Stomach (tissue), 8 donors: ENCODE measurements at regions not wholly inside any gene's neighbourhood (a gene's known extent, or its start where the extent isn't known, plus 50 kb on each side); places are given as distances from the start of the nearest gene placed in this dataset.

Experiments
- DNase-seq, 2 donors: peaks; one replicate each; pipeline versions ENCODE4 v3.0.0 to v3.0.0-alpha.2; 2013 to 2019
- H3K27ac ChIP-seq, 5 donors: fragments of 200-600 bp in 4 of 5; sonication (generic) in 4 of 5; one replicate each; pipeline ENCODE4 v1.5.1; 2013 to 2019; ENCODE audit warnings: mild to moderate bottlenecking in 1 of 5, moderate library complexity in 1 of 5
- H3K27me3 ChIP-seq, 3 donors: fragments of 200-600 bp; sonication (generic); one replicate each; pipeline ENCODE4 v1.5.1; 2017 to 2019; ENCODE audit warnings: mixed run types in 1 of 3
- H3K36me3 ChIP-seq, 4 donors: fragments of 200-600 bp; sonication (generic); 1 replicate in 3 of 4; 2 replicates in 1 of 4; pipeline ENCODE4 v1.5.1; 2016 to 2019
- H3K4me1 ChIP-seq, 4 donors: fragments of 200-600 bp; sonication (generic); one replicate each; pipeline ENCODE4 v1.5.1; 2016 to 2019
- H3K4me3 ChIP-seq, 4 donors: fragments of 200-600 bp; sonication (generic) in 3 of 4; one replicate each; pipeline ENCODE4 v1.5.1; 2016 to 2019; ENCODE audit warnings: mild to moderate bottlenecking in 1 of 4
- H3K9me3 ChIP-seq, 4 donors: fragments of 200-600 bp; sonication (generic); one replicate each; pipeline ENCODE4 v1.5.1; 2016 to 2019
- CTCF ChIP-seq, 7 experiments: fragments of 450-650 bp in 4 of 7; fragments of 200-600 bp in 3 of 7; sonication (generic) in 3 of 7; IDR thresholded peaks; one replicate each; pipeline ENCODE4 v1.5.1; 2016 to 2019; ENCODE audit warnings: antibody characterized with exemption in 7 of 7, control low read depth in 2 of 7, mild to moderate bottlenecking in 1 of 7
- EP300 ChIP-seq: sonication (generic); formaldehyde crosslinking; IDR thresholded peaks from one replicate; pipeline ENCODE4 v1.6.1; 2017; ENCODE audit warnings: antibody characterized with exemption
- POLR2A ChIP-seq, 4 donors: fragments of 450-650 bp; IDR thresholded peaks; one replicate each; pipeline ENCODE4 v1.6.1; 2016; ENCODE audit warnings: antibody characterized with exemption in 4 of 4, control low read depth in 2 of 4, mild to moderate bottlenecking in 1 of 4, moderate library complexity in 1 of 4
- POLR2AphosphoS5 ChIP-seq, 3 donors: sonication (generic); formaldehyde crosslinking; IDR thresholded peaks; one replicate each; pipeline ENCODE4 v1.6.1; 2016; ENCODE audit warnings: antibody characterized with exemption in 3 of 3
- WGBS, 5 donors: extraction: QIAGEN DNeasy Blood & Tissue Kit in 3 of 5; methylation state at CpG; one replicate each; pipeline versions ENCODE4 v1.1.5 to v1.1.7; 2013 to 2018; 5-methylcytosine and 5-hydroxymethylcytosine counted together
- intact Hi-C: fragments of 100-400 bp; cut with DNase I; formaldehyde crosslinking; loops from one replicate; pipeline ENCODE4 v1.15.1; 2023; ENCODE audit warnings: low total_unique reads
- donor health status: healthy with polysubstance abuse.
- donor health status: Bipolar disorder and iron deficiency.
- donor health status: healthy.

- Histone ChIP-seq H3K4me1 (no peaks in the 10 kb centered on the region), H3K27ac (peak overlapping the region in 2 of 5 donors; percentile 11 to 42), H3K36me3 (no peaks in the 10 kb centered on the region), H3K9me3 (no peaks in the 10 kb centered on the region), H3K27me3 (no peaks in the 10 kb centered on the region), H3K4me3 (no peak overlapping the region)
- intact Hi-C loops: no loop called here
- TF ChIP-seq POLR2AphosphoS5 (IDR thresholded peaks at IDR 0.05) (no peak), CTCF (IDR thresholded peaks at IDR 0.05) (no peak), POLR2A (IDR thresholded peaks at IDR 0.05) (no peak), EP300 (no peak)
- WGBS, 5 donors: 74 to 88% (median 80%) methylated on average over 2 of the region's 2 CpGs
- DNase-seq: no peak
These were observed 166.7 kb upstream of the ZEB2 start for GRCh38 chr2:144686518-144687215.

GRCh38 chr2:144683966-144684365 lies 164.0 kb upstream of the ZEB2 start:
- intact Hi-C loops: no loop called here

GRCh38 chr2:144683107-144683753 lies 163.3 kb upstream of the ZEB2 start:
- TF ChIP-seq EP300: no peak
- TF ChIP-seq POLR2A (IDR thresholded peaks at IDR 0.05): no peak
- TF ChIP-seq CTCF (IDR thresholded peaks at IDR 0.05): no peak
- TF ChIP-seq POLR2AphosphoS5 (IDR thresholded peaks at IDR 0.05): no peak
- intact Hi-C loops: no loop called here
- WGBS, 5 donors: 66 to 76% (median 74%) methylated on average over 6 of the region's 6 CpGs
- no peaks in the 10 kb centered on the region for H3K36me3 ChIP-seq
- no peaks in the 10 kb centered on the region for H3K9me3 ChIP-seq
- DNase-seq: no peak
- no peaks in the 10 kb centered on the region for H3K27me3 ChIP-seq
- H3K4me1 ChIP-seq: no peaks in the 10 kb centered on the region
- no peak overlapping the region for H3K27ac ChIP-seq
- no peak overlapping the region for H3K4me3 ChIP-seq

More at GRCh38 chr2:144683966-144684365, 164.0 kb upstream of the ZEB2 start:
- Histone ChIP-seq H3K9me3 (no peaks in the 10 kb centered on the region), H3K27me3 (no peaks in the 10 kb centered on the region), H3K4me1 (no peaks in the 10 kb centered on the region), H3K36me3 (no peaks in the 10 kb centered on the region), H3K4me3 (no peak overlapping the region), H3K27ac (no peak overlapping the region)
- TF ChIP-seq POLR2A (IDR thresholded peaks at IDR 0.05): no peak
- no peak for TF ChIP-seq CTCF (IDR thresholded peaks at IDR 0.05)
- no peak for TF ChIP-seq EP300
- no peak for TF ChIP-seq POLR2AphosphoS5 (IDR thresholded peaks at IDR 0.05)
- DNase-seq: no peak
- WGBS, 5 donors: 74 to 86% (median 83%) methylated on average over 3 of the region's 3 CpGs

- WGBS, 5 donors: 67 to 77% (median 70%) methylated on average over 4 of the region's 4 CpGs
- TF ChIP-seq POLR2A (IDR thresholded peaks at IDR 0.05) (no peak), CTCF (IDR thresholded peaks at IDR 0.05) (no peak), EP300 (no peak), POLR2AphosphoS5 (IDR thresholded peaks at IDR 0.05) (no peak)
- DNase-seq: no peak
- Histone ChIP-seq H3K36me3 (no peaks in the 10 kb centered on the region), H3K27ac (no peak overlapping the region), H3K4me1 (no peaks in the 10 kb centered on the region), H3K4me3 (no peak overlapping the region), H3K27me3 (no peaks in the 10 kb centered on the region), H3K9me3 (no peaks in the 10 kb centered on the region)
- intact Hi-C loops: no loop called here
These were observed 162.3 kb upstream of the ZEB2 start for GRCh38 chr2:144682248-144682647.
